GM12878 (cell line): ENCODE measurements at regions not wholly inside any gene's neighbourhood (a gene's known extent, or its start where the extent isn't known, plus 50 kb on each side); places are given as distances from the start of the nearest gene placed in this dataset.

Experiments
- BRCA1 ChIP-seq: IDR thresholded peaks from 2 replicates; pipeline ENCODE4 v1.6.1; 2011; ENCODE audit warnings: low read depth, low read length, improper control_type of control experiment
- CTCF ChIP-seq, 3 experiments: IDR thresholded peaks in 2 of 3; conservative IDR thresholded peaks in 1 of 3; 2 replicates each; pipeline ENCODE4 v1.5.1; 2011; ENCODE audit warnings: low read depth in 3 of 3, low read length in 3 of 3, mild to moderate bottlenecking in 3 of 3, control low read depth in 2 of 3, moderate library complexity in 2 of 3, inconsistent platforms in 1 of 3, mixed read lengths in 1 of 3; ENCODE audit not compliant: control insufficient read depth in 2 of 3, insufficient read depth in 1 of 3; ENCODE audit errors: extremely low read depth in 1 of 3
- HDGF ChIP-seq: fragments of 450-650 bp; IDR thresholded peaks from 2 replicates; pipeline ENCODE4 v1.6.1; 2016; ENCODE audit warnings: antibody characterized with exemption
- POLR2A ChIP-seq: IDR thresholded peaks from 2 replicates; pipeline ENCODE4 v1.6.1; 2011; ENCODE audit warnings: low read depth, mild to moderate bottlenecking, low read length
- PRDM15 ChIP-seq: fragments of 450-650 bp; formaldehyde crosslinking; IDR thresholded peaks from 2 replicates; pipeline ENCODE4 v1.4.0; 2020; ENCODE audit warnings: mild to moderate bottlenecking, moderate library complexity
- RAD51 ChIP-seq: fragments of 450-650 bp; IDR thresholded peaks from 2 replicates; pipeline ENCODE4 v1.6.1; 2016; ENCODE audit warnings: moderate library complexity, mild to moderate bottlenecking, inconsistent platforms
- RCOR1 ChIP-seq: conservative IDR thresholded peaks from 2 replicates; pipeline ENCODE4 v1.6.1; 2012; ENCODE audit warnings: low read depth, low read length, improper control_type of control experiment
- RUNX3 ChIP-seq: IDR thresholded peaks from 2 replicates; pipeline ENCODE4 v1.6.1; 2012; ENCODE audit warnings: low read length, inconsistent platforms
- SMC3 ChIP-seq: IDR thresholded peaks from 2 replicates; pipeline ENCODE4 v1.6.1; 2011; ENCODE audit warnings: low read length, improper control_type of control experiment, borderline replicate concordance
- SPI1 ChIP-seq: IDR thresholded peaks from 2 replicates; pipeline ENCODE4 v1.6.1; 2011; ENCODE audit warnings: low read depth, mild to moderate bottlenecking, low read length, moderate library complexity, borderline replicate concordance; ENCODE audit not compliant: insufficient read depth
- TCF12 ChIP-seq: IDR thresholded peaks from 2 replicates; pipeline ENCODE4 v1.6.1; 2011; ENCODE audit warnings: low read depth, mild to moderate bottlenecking, low read length
- YY1 ChIP-seq: IDR thresholded peaks from 2 replicates; pipeline ENCODE4 v1.6.1; 2011; ENCODE audit warnings: low read depth, mild to moderate bottlenecking, low read length
- ZBTB33 ChIP-seq: fragments of 450-650 bp; IDR thresholded peaks from 2 replicates; pipeline ENCODE4 v1.6.1; 2017; ENCODE audit warnings: mild to moderate bottlenecking

- TF ChIP-seq CTCF (IDR thresholded peaks at IDR 0.05 in 2 of 3, conservative IDR thresholded peaks at IDR 0.05 in 1 of 3; ENCODE audit: control insufficient read depth in 2 of 3, extremely low read depth in 1 of 3, insufficient read depth in 1 of 3, low read depth in 3 of 3, low read length in 3 of 3) (no peak), SMC3 (no peak), POLR2A (no peak), PRDM15 (CRISPR knock-in tag) (no peak), RCOR1 (no peak), RAD51 (no peak), SPI1 (no peak), TCF12 (no peak), RUNX3 (no peak), BRCA1 (no peak), YY1 (no peak), ZBTB33 (no peak), HDGF (no peak)
These were observed 88.4 kb upstream of the GUCY1A1 start for GRCh38 chr4:155578219-155578618.
